Medulla oblongata (tissue), 1 donor: ENCODE measurements at regions not wholly inside any gene's neighbourhood (a gene's known extent, or its start where the extent isn't known, plus 50 kb on each side); places are given as distances from the start of the nearest gene placed in this dataset.
"Not testable (repeated sequence)": the region's sequence is repeated elsewhere in the genome, so short reads cannot be mapped to it uniquely, and the experiment has no call there.

ENCODE experiments used
- DNase-seq: peaks from one replicate; pipeline ENCODE4 v3.0.0-alpha.2; 2015; ENCODE audit errors: extremely low spot score

GRCh38 chr5:120086081-120086480 lies 378.0 kb upstream of the PRR16 start:
- no peak for DNase-seq

- no peak for DNase-seq
Measured at GRCh38 chr5:120088412-120088811, 375.7 kb upstream of the PRR16 start.

GRCh38 chr5:120088836-120089235 lies 375.3 kb upstream of the PRR16 start:
- no peak for DNase-seq

- no peak for DNase-seq
Measured at GRCh38 chr5:120091376-120091948, 372.6 kb upstream of the PRR16 start.

GRCh38 chr5:120092649-120093048 lies 371.5 kb upstream of the PRR16 start:
- DNase-seq, result no peak

GRCh38 chr5:120093178-120093577 lies 370.9 kb upstream of the PRR16 start:
- DNase-seq, result no peak

GRCh38 chr5:120096413-120096812 lies 367.7 kb upstream of the PRR16 start:
- no peak for DNase-seq

GRCh38 chr5:120098426-120098825 lies 365.7 kb upstream of the PRR16 start:
- no peak for DNase-seq

- DNase-seq, result no peak
Measured at GRCh38 chr5:120098902-120099535, 365.1 kb upstream of the PRR16 start.

GRCh38 chr5:120101771-120102170 lies 362.3 kb upstream of the PRR16 start:
- no peak for DNase-seq

- no peak for DNase-seq
Measured at GRCh38 chr5:120103495-120103894, 360.6 kb upstream of the PRR16 start.

- DNase-seq, result no peak
Measured at GRCh38 chr5:120106912-120107525, 357.1 kb upstream of the PRR16 start.

GRCh38 chr5:120108586-120109248 lies 355.4 kb upstream of the PRR16 start:
- no peak for DNase-seq

- DNase-seq, result no peak
Measured at GRCh38 chr5:120122703-120123102, 341.4 kb upstream of the PRR16 start.

- DNase-seq, result no peak
Measured at GRCh38 chr5:120124031-120124430, 340.1 kb upstream of the PRR16 start.

GRCh38 chr5:120124961-120125360 lies 339.1 kb upstream of the PRR16 start:
- no peak for DNase-seq

- not testable (repeated sequence) for DNase-seq
Measured at GRCh38 chr5:120132347-120132746, 331.8 kb upstream of the PRR16 start.

- DNase-seq, result no peak
Measured at GRCh38 chr5:120134944-120135343, 329.2 kb upstream of the PRR16 start.

GRCh38 chr5:120137582-120137981 lies 326.5 kb upstream of the PRR16 start:
- DNase-seq, result no peak

- peak; percentile 38 for DNase-seq
Measured at GRCh38 chr5:120139039-120139438, 325.1 kb upstream of the PRR16 start.

GRCh38 chr5:120140501-120140900 lies 323.6 kb upstream of the PRR16 start:
- DNase-seq, result no peak

GRCh38 chr5:120141076-120141475 lies 323.0 kb upstream of the PRR16 start:
- DNase-seq, result no peak

GRCh38 chr5:120146787-120147186 lies 317.3 kb upstream of the PRR16 start:
- no peak for DNase-seq
